SK-MEL-5 (cell line): ENCODE measurements at regions not wholly inside any gene's neighbourhood (a gene's known extent, or its start where the extent isn't known, plus 50 kb on each side); places are given as distances from the start of the nearest gene placed in this dataset.

Experiments
- DNase-seq: peaks from one replicate; pipeline ENCODE4 v3.0.0-alpha.2; 2016; ENCODE audit warnings: low read depth, low spot score
- in situ Hi-C: cut with HindIII; loops from 2 replicates; pipeline ENCODE4 v1.10.0; 2016; ENCODE audit warnings: low sequenced_read_pairs, high pct_unique_total_duplicates, low pct_unique_long_range_greater_than_20kb

DNA sequence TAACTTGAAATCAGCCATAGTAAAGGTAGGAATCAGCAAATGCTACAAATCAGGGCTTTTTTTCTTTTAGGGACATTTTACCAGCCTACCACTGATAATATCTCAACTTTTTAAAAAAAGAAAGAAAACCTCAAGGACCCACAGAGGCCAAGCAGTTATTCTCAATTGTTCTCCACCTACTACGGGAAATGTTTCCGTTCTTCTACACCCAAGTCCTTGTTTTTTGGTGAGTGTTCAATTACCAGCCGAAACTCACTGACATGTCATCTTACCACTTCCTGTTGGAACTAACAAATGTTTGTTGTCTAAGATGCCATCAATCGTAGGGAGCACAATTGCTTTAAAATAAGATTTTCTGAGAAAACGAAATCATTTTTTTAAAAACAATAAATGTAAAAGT is 50.2 kb upstream of the CDK1 start:
- peak; percentile 11 for DNase-seq
- in situ Hi-C loops = no loop called here

DNA sequence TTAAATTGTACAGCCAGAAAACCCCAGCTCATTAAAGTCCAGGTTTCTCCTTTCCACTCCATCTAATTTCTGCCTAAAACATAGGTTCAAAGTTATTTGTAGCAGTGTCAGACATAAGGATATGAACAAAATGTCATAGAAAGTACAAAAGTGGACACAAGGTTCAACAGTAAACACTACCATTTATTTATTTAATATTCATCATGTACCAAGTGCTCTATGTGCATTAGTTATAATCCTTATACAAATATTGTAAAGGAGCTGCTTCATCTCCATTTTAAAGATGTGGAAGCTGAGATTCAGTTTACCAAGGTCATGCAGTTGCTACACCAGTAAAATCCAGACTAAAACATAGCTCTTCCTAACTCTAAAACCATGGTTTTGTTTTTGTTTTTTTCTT is 52.0 kb upstream of the CDK1 start:
- DNase-seq = no peak
- in situ Hi-C loops = no loop called here

DNA sequence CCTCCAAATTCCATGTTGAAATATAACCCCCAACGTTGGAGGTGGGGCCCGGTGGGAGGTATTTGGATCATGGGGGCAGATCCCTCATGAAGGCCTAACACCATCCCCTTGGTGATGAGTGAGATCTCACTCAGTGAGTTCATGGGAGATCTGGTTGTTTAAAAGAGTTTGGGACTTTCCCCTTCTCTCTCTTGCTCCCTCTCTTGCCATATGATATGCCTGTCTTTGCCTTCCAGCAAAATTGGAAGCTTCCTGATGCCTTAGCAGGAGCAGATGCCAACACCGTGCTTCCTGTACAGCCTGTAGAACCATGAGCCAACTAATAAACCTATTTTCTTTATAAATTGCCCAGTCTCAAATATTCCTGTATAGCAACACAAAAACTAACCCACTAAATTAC is 55.7 kb upstream of the CDK1 start:
- in situ Hi-C loops = no loop called here
- no peak for DNase-seq

- in situ Hi-C loops = no loop called here
These were observed 58.6 kb upstream of the CDK1 start for GRCh38 chr10:60719721-60720120.

GRCh38 chr10:60718886-60719285 is 59.4 kb upstream of the CDK1 start:
- in situ Hi-C loops = no loop called here
- DNase-seq = no peak

More at GRCh38 chr10:60719721-60720120, 58.6 kb upstream of the CDK1 start:
- DNase-seq = no peak

DNA sequence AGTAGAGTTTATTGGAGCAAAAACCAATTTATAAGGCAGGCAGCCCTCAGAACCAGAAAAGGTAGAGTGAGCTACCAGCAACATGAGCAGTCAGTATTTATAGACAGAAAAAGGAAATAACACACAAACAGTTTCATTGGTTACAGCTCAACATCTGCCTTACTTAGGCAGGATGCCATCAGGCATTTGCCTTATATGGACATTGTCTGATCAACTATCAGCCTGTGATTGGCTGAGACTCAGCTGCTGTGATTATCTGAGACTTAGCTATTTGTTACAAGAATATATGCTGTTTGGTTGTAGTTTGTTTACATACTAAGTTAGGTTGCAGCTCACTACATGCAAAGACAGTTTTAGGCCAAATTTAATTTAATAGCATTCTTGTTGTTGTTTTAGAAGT is 60.4 kb upstream of the CDK1 start:
- in situ Hi-C loops = no loop called here
- no peak for DNase-seq

GRCh38 chr10:60714233-60714632 is 64.0 kb upstream of the CDK1 start:
- in situ Hi-C loops = no loop called here
- DNase-seq = no peak

GRCh38 chr10:60711496-60711895 is 66.8 kb upstream of the CDK1 start:
- DNase-seq = no peak
- in situ Hi-C loops = no loop called here

GRCh38 chr10:60710041-60710440 is 68.2 kb upstream of the CDK1 start:
- no peak for DNase-seq
- in situ Hi-C loops = no loop called here

- DNase-seq = no peak
- in situ Hi-C loops = no loop called here
These were observed 69.6 kb upstream of the CDK1 start for GRCh38 chr10:60708666-60709065.

DNA sequence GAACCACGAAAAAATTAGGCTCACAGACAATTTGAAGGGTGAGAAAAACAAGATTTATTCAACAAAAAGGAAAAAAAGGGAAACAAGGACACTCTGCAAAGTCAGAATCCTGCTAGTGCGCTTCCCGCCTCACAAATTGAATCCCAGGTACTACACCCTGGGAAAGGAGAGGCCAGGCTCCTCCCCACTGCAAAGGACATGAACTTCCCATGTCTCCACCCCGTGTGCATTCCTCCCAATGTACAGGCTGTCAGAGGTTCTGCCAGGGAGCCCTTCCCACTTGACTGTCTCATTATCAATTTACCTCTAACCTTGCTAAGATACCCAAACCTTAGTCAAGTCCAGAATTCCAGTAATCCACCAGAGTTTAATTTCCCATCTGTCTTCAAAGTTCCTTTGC is 70.4 kb upstream of the CDK1 start:
- in situ Hi-C loops = no loop called here
- DNase-seq = no peak

DNA sequence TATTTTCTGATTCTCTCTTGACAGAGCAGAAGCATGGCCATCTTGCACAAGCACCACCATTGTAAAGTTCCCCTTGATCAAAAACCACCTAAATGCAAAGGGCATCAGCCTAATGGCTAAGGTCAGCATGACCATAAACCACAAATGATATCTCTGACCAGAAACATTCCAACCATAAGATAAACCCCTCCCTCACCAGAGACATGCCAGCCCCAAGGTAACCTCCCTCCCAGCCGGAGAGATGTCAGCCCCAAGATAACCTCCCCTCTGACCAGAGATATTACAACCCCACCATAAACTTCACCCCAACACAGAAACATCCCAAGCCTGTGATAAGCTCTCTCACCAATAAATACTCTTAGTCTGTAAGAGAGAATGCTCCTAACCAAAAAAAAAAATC is 72.1 kb upstream of the CDK1 start:
- DNase-seq = no peak

DNA sequence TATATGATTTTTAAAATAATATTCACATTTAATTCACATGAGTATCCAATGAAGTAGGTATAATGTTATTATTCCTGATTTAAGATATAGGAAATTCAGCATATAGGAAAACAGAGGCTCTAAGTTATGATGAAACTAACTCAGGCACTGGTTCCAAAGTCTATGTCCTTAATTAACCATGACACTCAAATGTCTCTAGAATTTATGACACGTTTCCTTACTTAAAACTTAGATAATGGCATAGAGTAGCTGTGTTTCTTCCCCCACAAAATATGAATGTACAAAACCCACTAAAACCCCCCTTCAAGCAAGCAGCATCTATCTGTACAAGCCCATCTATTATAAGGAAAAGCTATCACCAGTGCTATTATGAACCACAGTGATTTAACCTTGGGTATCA is 72.9 kb upstream of the CDK1 start:
- DNase-seq = no peak
- in situ Hi-C loops = no loop called here

More for the DNA sequence above, 72.1 kb upstream of the CDK1 start:
- in situ Hi-C loops = no loop called here

DNA sequence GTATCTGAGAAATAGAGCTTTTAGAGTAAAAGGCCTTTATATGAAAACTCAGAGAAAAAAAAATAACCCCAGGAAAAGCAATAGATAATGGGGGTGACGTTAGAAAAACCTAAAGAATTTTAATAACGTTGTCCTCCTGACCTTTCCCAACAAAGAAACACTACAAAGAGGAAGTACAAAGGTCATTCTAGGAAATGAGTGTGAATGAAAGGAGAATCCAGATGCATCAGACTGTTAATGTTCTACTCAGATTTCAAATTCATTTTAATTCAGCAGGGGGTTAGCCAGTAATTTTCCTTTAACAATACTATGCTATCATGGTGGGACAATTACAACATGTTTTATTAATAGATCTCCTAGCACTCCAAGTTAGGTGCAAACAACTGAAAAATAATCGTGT is 73.8 kb upstream of the CDK1 start:
- in situ Hi-C loops = no loop called here
- peak; percentile 37 for DNase-seq

DNA sequence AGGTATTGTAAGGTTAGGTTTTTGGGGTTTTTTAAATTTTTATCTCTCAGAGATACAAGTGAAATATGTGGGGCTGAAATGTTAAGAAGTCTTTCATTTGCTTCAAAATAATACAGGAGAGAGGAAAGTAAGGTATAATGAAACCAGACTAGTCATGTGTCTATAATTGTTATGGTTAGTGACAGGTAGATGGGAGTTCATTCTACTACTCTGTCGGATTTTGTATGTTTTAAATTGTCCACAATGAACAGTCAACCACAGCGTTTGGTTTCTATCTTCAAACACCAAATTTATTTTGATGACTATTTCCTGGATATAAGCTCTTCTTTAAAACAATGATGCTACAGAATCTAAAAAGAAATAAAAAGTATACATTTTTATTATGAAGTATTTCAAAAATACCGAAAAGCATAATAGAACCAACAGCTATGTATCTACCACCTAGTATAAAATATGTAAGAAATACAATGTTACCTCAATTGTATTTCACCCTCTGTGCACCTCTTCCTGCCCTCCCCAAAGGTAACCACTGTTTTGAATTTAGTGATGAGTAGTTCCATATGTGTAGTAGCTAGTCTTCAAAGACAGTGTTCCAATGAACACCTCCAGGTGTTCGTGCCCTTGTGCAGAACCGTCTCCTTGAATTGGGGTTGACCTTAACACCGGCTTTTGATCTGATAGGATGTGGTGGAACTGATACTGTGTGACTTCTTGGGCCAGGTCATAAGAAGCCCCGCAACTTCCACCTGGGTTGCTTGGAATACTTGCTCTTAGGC is 74.8 kb upstream of the CDK1 start:
- in situ Hi-C loops = no loop called here
- DNase-seq = no peak

DNA sequence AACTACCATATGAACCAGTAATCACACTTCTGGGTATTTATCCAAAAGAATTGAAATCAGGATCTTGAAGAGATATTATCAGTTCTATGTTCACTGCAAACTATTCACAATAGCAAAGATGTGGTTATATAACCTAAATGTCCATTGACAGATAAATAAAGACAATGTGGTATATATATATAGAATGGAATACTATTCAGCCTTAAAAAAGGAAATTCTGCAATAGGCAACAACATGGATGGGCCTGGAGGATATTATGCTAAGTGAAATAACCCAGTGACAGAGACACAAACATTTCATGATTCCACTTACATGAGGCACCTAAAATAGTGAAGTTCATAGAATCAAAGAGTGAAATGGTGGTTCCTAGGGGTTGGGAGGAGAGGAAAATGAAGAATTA is 90.6 kb upstream of the CDK1 start:
- DNase-seq = no peak
- in situ Hi-C loops = no loop called here

DNA sequence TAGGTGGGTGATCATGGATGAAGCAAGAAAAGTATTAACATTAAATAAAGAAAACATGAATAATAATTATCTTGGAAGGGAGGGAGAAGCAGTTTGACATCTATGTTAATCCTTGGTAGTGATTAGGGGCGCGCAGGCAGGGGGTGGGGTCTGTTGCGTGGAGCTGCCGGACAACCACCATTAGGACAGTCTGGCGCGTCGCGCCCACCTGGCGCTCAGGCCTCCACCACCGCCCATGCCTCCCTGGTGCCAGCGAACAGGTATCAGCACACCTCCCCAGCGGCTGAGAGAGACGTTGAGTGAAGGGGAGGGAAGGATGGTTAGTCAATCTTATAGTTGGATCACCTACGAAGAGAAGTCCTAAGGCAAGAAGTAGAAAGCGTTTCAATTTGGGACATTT is 94.2 kb upstream of the CDK1 start:
- in situ Hi-C loops = no loop called here
- DNase-seq = no peak

DNA sequence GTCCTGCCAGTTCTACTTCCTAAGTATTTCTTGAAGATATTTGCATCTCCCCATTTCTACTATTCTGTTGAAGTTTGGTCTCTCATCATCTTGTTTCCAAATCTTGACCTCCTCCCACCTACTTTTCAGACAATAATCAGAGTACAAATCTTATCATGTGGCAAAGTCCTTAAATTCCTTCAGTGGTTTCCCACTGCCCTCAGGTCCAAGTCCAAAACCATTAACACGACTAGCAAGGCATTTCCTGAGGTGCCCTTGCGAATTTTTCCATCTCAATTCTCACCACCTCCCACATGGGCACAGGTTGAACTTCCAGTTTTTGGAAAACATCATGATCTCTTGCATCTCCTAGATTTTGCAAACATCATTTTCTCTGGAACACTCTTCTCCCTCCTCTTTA is 97.2 kb upstream of the CDK1 start:
- in situ Hi-C loops = no loop called here

GRCh38 chr10:60679388-60679990 is 98.8 kb upstream of the CDK1 start:
- in situ Hi-C loops = no loop called here
- DNase-seq = no peak

More for the DNA sequence above, 97.2 kb upstream of the CDK1 start:
- no peak for DNase-seq
